Activated naive CD8-positive, alpha-beta T cell treated with anti-CD3 and anti-CD28 coated beads, Interleukin-2, amount 10 ng/mL, durations not matched to agents 7 days and 5 days (primary cell): ENCODE measurements at regions not wholly inside any gene's neighbourhood (a gene's known extent, or its start where the extent isn't known, plus 50 kb on each side); places are given as distances from the start of the nearest gene placed in this dataset.

ENCODE experiments used
- ATAC-seq: fragments of 150-1000 bp; cut with Tn5 transposase; one replicate; pipeline ENCODE4 v1.10.0; 2021; ENCODE audit warnings: low read depth, moderate library complexity
- POLR2A ChIA-PET: fragments of 350-600 bp; sonication (Branson Sonifier 250); formaldehyde crosslinking; loops from one replicate; lab custom pipeline; 2021; ENCODE audit warnings: antibody characterized with exemption; lab: Charles Lee
- DNase-seq: peaks from one replicate; pipeline ENCODE4 v3.0.0; 2021
- H3K27ac Mint-ChIP-seq: one replicate; pipeline ENCODE4 v1.8.0; 2022; ENCODE audit warnings: mild to moderate bottlenecking, mixed read lengths
- H3K27me3 Mint-ChIP-seq: one replicate; pipeline ENCODE4 v1.8.0; 2022; ENCODE audit warnings: mild to moderate bottlenecking, moderate library complexity, mixed read lengths
- H3K36me3 Mint-ChIP-seq: one replicate; pipeline ENCODE4 v1.8.0; 2021; ENCODE audit warnings: mild to moderate bottlenecking, mixed read lengths
- H3K4me1 Mint-ChIP-seq: one replicate; pipeline ENCODE4 v1.8.0; 2021; ENCODE audit warnings: mixed read lengths
- H3K4me3 Mint-ChIP-seq: one replicate; pipeline ENCODE4 v1.8.0; 2022; ENCODE audit warnings: mild to moderate bottlenecking, moderate library complexity, mixed read lengths
- H3K9me3 Mint-ChIP-seq: one replicate; pipeline ENCODE4 v1.8.0; 2021; ENCODE audit warnings: mixed read lengths

DNA sequence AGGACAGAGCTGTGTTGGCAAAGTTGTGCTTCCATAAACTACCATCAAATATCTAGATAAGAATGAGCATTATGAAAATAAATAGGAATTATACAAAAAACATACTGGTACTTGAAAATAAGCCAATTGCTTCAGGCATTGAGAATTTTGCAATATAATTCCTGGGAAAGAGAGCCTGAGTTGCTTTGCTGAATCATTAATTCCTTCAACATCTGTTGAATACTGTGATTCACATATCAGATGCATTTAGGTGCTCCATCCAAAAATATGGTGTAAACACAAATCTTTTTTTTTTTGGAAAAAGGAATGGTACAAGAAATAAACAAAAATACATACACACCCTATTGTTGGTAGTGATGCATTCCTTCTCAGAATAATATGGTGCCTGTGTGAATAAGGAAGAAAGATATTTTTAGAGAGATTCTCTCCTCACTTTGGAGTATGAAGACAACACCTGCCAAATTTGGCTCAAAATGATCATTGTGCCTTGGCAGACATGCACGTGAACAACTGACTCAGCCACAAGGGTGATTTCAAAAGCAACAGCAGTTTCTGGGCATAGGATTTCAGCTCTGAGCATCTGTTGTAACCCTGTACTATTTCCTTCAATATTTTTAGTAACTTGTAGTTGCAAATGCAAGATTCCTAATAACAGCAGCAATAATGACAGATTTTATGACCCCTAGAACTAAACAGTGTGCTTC is 96.7 kb downstream of the CAVIN4 start:
- H3K9me3 Mint-ChIP-seq = no peaks in the 10 kb centered on the region
- H3K27me3 Mint-ChIP-seq = peaks cover 20% of the 10 kb centered on the region
- H3K36me3 Mint-ChIP-seq = no peaks in the 10 kb centered on the region
- no peak overlapping the region for H3K4me3 Mint-ChIP-seq
- ATAC-seq (no peak), DNase-seq (no peak)
- POLR2A ChIA-PET = no interaction called here
- H3K4me1 Mint-ChIP-seq = no peaks in the 10 kb centered on the region
- H3K27ac Mint-ChIP-seq = no peak overlapping the region

DNA sequence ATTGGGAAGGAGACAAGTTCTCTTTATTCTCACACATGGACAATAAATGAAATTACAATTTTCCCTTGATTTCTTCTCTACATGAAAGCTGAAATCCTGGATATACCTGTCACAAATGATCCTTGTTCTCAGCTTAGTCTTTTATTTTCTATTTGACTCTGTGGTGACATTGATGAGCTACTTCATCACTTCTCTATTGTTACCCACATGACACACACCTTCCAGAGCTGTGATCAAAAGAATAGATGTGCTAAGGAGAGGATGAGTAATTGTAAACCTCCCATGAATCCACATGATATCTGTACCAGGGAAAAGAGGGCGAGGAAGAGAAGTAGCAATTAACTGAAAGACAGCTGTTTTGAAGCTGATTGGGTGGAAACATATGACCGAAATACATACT is 102.0 kb downstream of the CAVIN4 start:
- ATAC-seq = no peak
- Mint-ChIP-seq H3K4me3 (no peak overlapping the region), H3K27ac (no peak overlapping the region), H3K36me3 (no peaks in the 10 kb centered on the region), H3K27me3 (peaks cover 18% of the 10 kb centered on the region), H3K4me1 (no peaks in the 10 kb centered on the region), H3K9me3 (no peaks in the 10 kb centered on the region)
- POLR2A ChIA-PET = no interaction called here
- no peak for DNase-seq

DNA sequence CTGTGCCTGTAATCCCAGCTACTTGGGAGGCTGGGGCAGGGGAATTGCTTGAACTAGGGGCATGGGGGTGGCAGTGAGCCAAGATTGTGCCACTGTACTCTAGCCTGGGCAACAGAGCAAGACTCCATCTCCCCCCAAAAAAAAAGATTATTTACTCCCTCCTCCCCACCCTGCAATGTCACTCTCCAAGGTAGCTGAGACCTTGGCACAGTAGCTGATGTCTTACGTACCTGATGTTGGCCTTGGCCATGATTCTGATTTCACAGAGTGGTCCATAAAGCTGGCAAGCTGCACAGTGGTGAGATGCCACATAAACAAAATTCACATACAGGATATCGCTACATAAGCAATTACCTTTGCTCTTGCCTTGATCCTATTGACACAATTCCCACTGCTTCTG is 108.5 kb downstream of the CAVIN4 start:
- Mint-ChIP-seq H3K4me3 (no peak overlapping the region), H3K36me3 (no peaks in the 10 kb centered on the region), H3K4me1 (peaks cover 13% of the 10 kb centered on the region), H3K27me3 (peaks cover 15% of the 10 kb centered on the region), H3K27ac (no peak overlapping the region), H3K9me3 (no peaks in the 10 kb centered on the region)
- no peak for ATAC-seq
- DNase-seq = no peak
- POLR2A ChIA-PET = no interaction called here

DNA sequence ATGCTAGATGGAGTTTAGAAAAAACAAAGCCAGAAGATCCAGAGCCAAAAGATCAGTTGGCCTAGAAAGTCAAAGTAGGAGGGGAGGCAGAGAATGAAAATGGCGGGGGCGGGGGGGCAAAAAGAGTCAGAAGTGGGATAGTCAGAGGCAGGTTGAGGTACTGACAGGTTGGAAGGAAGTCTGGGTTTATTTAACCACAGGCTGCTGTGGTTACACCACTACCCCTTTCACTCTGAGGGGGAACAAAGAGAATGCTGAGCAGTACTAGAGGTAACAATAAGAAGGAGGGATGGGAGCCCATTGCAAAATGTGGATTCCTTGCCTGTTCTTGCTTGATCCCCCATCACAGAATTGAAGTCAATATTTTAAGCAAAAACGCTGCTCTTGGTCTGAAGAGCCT is 111.8 kb downstream of the CAVIN4 start:
- no peak overlapping the region for H3K4me3 Mint-ChIP-seq
- no peaks in the 10 kb centered on the region for H3K36me3 Mint-ChIP-seq
- peaks cover 10% of the 10 kb centered on the region for H3K27me3 Mint-ChIP-seq
- POLR2A ChIA-PET = no interaction called here
- DNase-seq (no peak), ATAC-seq (peak; percentile 82)
- peaks cover 13% of the 10 kb centered on the region for H3K4me1 Mint-ChIP-seq
- no peak overlapping the region for H3K27ac Mint-ChIP-seq
- H3K9me3 Mint-ChIP-seq = no peaks in the 10 kb centered on the region

DNA sequence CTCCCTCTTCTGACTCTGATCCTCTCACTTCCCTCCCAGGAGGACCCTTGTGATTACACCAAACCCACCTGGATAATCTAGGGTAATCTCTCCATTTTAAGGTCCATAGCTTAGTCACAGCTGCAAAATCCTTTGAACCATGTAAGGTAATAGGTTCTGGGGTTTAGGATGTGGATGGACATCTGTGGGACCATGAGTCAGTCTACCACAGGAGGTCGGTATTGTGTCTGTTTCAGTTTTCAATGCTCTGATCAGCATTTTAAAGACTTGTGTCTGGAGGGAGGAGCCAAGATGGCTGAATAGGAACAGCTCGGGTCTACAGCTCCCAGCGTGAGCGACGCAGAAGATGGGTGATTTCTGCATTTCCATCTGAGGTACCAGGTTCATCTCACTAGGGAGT is 112.6 kb downstream of the CAVIN4 start:
- POLR2A ChIA-PET = no interaction called here
- ATAC-seq = peak; percentile 42
- Mint-ChIP-seq H3K9me3 (no peaks in the 10 kb centered on the region), H3K36me3 (no peaks in the 10 kb centered on the region), H3K27me3 (peaks cover 10% of the 10 kb centered on the region), H3K4me3 (no peak overlapping the region), H3K4me1 (peaks cover 13% of the 10 kb centered on the region), H3K27ac (no peak overlapping the region)
- DNase-seq = no peak

DNA sequence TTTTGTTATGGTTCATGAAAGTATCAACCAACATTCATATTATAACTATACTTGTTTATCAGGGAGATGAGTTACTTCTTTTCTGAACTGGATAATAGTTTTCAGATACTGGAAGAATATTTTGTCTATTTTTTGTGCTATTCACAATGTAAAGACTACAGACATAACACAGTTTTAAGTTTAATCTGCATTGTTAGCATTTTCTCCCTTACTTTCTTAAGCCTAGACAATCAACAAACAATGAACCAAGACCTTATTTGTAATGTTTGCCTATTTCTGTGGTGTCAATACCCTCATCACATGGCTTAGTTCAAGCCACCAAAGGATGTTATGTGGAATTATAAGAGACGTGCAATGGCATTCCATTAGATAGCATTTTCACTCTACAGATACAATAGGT is 119.5 kb downstream of the CAVIN4 start:
- Mint-ChIP-seq H3K36me3 (no peaks in the 10 kb centered on the region), H3K27me3 (peaks cover 2% of the 10 kb centered on the region), H3K4me1 (no peaks in the 10 kb centered on the region), H3K9me3 (no peaks in the 10 kb centered on the region), H3K27ac (no peak overlapping the region), H3K4me3 (no peak overlapping the region)
- ATAC-seq = no peak
- no peak for DNase-seq
- POLR2A ChIA-PET = no interaction called here

DNA sequence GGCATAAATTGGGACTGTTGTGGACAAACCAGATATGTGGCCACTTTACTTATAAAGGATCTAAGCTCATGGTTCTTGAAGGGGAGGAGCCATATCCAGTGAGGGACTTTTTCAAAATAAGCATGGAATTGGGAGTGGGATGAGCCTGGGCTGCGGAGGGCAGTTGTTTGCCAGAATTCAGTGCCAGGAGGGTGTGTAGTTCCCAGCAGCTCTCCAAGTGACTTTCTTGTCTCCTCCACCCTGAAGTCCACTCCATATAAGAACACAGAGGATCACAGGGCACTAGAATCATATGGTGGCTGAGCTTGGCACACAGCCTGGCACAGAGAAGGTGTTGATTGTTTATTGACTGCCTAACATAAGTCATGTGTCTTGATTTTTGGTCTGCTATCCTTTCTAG is 121.1 kb downstream of the CAVIN4 start:
- peaks cover 2% of the 10 kb centered on the region for H3K27me3 Mint-ChIP-seq
- ATAC-seq = no peak
- POLR2A ChIA-PET = no interaction called here
- no peaks in the 10 kb centered on the region for H3K9me3 Mint-ChIP-seq
- no peak overlapping the region for H3K27ac Mint-ChIP-seq
- H3K4me3 Mint-ChIP-seq = no peak overlapping the region
- no peaks in the 10 kb centered on the region for H3K4me1 Mint-ChIP-seq
- H3K36me3 Mint-ChIP-seq = no peaks in the 10 kb centered on the region
- no peak for DNase-seq

DNA sequence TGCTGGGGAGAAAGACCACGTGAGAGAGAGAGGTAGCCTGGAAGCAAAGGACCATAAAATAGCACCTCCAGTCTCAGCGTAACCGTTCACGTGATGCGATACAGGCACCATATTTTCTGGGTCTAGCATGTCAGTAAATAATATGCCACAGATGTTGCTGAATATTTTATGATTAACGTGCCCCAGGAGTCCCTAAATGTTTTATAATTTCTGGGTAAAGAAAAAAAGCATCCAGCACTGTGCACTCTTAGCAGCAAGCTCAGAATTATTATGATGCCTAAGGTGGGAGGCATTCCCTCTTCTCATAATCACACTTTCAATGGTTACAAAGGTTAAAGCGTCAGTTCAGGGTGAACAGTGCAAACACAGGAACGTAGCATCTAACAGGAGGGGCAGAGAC is 121.8 kb downstream of the CAVIN4 start:
- Mint-ChIP-seq H3K36me3 (no peaks in the 10 kb centered on the region), H3K9me3 (no peaks in the 10 kb centered on the region), H3K4me3 (no peak overlapping the region), H3K4me1 (no peaks in the 10 kb centered on the region), H3K27me3 (peaks cover 2% of the 10 kb centered on the region), H3K27ac (no peak overlapping the region)
- ATAC-seq (no peak), DNase-seq (no peak)
- POLR2A ChIA-PET = no interaction called here

DNA sequence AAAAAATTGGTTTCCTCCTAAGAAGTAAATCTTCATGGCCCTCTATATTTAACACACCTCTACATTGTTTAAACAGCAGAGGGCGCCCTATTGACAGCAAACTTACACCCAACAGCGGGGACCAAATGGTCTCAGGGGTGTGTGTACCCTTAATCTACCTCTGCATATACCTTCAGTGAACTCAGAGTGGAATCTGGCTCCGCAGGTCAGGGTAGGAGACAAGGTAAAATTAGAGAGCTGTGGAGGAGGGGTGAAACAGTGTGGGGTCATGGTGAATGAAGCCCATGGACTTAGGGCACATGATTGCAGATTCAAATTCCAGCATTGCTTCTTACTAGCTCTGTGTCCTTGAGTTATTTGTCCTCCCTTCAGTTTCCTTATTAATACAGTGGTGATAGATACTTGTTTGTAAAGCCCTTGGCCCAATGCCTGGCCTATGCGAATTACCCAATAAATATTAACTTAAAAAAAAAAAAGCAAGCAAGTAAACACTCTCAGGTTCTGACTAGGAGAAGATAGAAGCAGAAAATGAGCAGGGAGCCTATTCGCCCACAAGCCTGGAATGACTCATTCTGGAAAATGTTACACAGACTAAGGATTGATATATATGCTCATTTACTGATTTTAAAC is 122.9 kb downstream of the CAVIN4 start:
- H3K4me3 Mint-ChIP-seq = no peak overlapping the region
- H3K4me1 Mint-ChIP-seq = no peaks in the 10 kb centered on the region
- H3K27ac Mint-ChIP-seq = no peak overlapping the region
- DNase-seq = no peak
- POLR2A ChIA-PET = no interaction called here
- H3K27me3 Mint-ChIP-seq = peaks cover 2% of the 10 kb centered on the region
- no peaks in the 10 kb centered on the region for H3K36me3 Mint-ChIP-seq
- no peaks in the 10 kb centered on the region for H3K9me3 Mint-ChIP-seq
- ATAC-seq = no peak

DNA sequence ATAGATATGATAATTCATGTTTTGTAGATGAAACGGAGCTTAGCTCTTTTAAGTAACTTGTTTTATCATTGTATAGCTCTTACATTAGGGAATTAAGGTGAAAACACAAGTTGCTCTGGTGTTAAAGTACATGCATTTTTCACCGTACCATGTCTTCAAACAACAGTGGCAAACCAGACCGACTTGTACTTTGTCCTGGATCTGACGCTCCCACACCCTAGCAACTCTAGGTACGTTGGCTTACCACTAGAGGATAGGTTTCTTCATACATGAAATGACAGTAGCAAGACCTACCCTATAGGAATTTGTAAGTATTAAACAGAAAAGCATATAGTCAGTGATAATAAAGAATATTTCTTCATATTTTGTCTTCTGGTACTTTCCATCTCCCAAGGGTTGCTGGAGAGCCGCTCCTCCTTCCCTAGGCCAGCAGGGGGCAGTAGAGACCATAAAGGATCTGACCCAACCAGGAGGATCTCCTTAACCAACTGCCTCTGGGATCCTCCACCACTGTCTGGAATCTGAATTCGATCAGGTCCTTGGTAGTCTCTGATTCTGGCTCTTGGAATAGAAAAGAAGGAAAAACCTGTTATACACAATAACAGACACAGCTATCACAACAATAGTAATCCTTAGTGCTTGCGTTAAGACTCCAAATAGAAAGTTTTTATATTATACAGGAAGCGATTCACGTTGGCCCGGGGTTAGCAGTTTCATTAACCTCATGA is 136.7 kb downstream of the CAVIN4 start:
- Mint-ChIP-seq H3K9me3 (peaks cover 1% of the 10 kb centered on the region), H3K4me3 (no peak overlapping the region), H3K27ac (no peak overlapping the region), H3K36me3 (no peaks in the 10 kb centered on the region), H3K27me3 (peaks cover 2% of the 10 kb centered on the region), H3K4me1 (no peaks in the 10 kb centered on the region)
- ATAC-seq (no peak), DNase-seq (no peak)
- POLR2A ChIA-PET = no interaction called here

DNA sequence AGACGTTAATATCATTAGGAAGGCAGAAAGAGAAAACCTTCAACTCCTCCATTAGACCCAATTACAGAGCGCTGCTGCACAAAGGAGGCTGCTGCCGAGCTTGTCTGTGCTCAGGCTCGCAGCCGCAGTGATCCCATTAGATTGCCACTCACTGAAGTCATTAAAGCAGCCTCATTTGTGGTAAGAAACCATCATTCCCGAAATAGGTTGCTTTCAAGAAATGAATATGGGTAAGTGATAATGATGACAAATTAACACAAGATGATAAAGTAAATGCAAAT is 137.2 kb downstream of the CAVIN4 start:
- H3K27me3 Mint-ChIP-seq = peaks cover 2% of the 10 kb centered on the region
- no peak overlapping the region for H3K27ac Mint-ChIP-seq
- ATAC-seq (no peak), DNase-seq (no peak)
- no peaks in the 10 kb centered on the region for H3K4me1 Mint-ChIP-seq
- H3K9me3 Mint-ChIP-seq = peaks cover 1% of the 10 kb centered on the region
- no peaks in the 10 kb centered on the region for H3K36me3 Mint-ChIP-seq
- POLR2A ChIA-PET = no interaction called here
- H3K4me3 Mint-ChIP-seq = no peak overlapping the region

DNA sequence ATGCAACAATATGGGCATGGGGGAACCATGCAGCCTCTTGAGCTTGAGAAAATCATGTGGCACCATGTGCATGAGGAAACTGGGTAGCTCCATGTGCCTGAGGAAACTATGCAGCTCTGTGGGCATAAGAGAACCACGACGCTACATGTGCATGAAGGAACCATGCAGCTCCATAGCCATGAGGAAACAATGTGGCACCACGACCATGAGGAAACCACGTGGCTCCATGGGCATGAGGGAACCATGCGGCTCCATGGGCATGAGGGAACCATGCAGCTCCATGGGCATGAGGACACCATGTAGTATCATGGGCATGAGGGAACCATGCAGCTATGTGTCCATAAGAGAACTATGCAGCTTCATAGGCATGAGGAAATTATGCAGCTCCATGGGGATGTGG is 140.8 kb downstream of the CAVIN4 start:
- no peaks in the 10 kb centered on the region for H3K36me3 Mint-ChIP-seq
- no peak overlapping the region for H3K4me3 Mint-ChIP-seq
- POLR2A ChIA-PET = no interaction called here
- no peak for DNase-seq
- no peaks in the 10 kb centered on the region for H3K4me1 Mint-ChIP-seq
- no peak for ATAC-seq
- no peaks in the 10 kb centered on the region for H3K9me3 Mint-ChIP-seq
- H3K27ac Mint-ChIP-seq = no peak overlapping the region
- peaks cover 2% of the 10 kb centered on the region for H3K27me3 Mint-ChIP-seq

DNA sequence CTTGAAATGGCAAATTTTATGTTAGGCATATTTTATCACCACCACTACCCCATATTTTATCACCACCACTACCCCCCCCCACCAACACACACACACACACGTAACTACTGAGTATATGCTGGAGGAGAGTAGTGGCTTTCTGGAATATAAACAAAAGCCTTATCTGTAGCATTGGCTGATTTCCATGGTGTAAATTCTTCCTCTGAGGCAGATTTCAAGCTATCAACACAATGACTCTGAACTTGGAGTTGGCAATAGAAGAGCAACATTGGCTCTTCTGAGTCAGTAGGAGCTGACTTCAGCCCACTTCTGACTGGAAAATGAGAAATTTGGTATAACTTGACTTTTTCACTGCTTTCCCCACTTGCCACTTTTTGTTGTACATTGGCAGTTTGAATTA is 143.0 kb downstream of the CAVIN4 start:
- no peaks in the 10 kb centered on the region for H3K4me1 Mint-ChIP-seq
- POLR2A ChIA-PET = no interaction called here
- H3K36me3 Mint-ChIP-seq = no peaks in the 10 kb centered on the region
- H3K27ac Mint-ChIP-seq = no peak overlapping the region
- DNase-seq = no peak
- no peak overlapping the region for H3K4me3 Mint-ChIP-seq
- ATAC-seq = no peak
- no peaks in the 10 kb centered on the region for H3K9me3 Mint-ChIP-seq
- H3K27me3 Mint-ChIP-seq = no peaks in the 10 kb centered on the region

DNA sequence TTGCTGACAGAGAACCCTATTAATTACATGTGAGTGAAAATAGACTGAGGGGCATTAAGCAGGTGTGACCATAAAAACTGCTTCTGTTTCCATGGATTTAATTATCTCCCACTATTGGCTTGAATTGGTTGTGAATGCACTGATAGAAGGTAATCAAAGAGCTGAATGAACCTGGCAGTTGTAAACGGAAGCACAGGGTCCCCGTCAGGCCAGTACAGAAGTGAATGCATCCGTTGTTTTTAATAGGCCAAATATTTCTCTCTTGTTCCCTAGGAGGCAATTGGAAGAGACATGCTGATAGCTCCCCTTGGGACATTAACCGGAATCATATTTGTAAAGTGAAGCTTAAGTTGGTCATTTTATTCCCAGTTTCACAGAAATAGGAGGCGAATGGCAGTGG is 147.0 kb downstream of the CAVIN4 start:
- no peak for ATAC-seq
- Mint-ChIP-seq H3K4me3 (no peak overlapping the region), H3K9me3 (no peaks in the 10 kb centered on the region), H3K4me1 (no peaks in the 10 kb centered on the region), H3K27ac (no peak overlapping the region), H3K27me3 (no peaks in the 10 kb centered on the region), H3K36me3 (no peaks in the 10 kb centered on the region)
- POLR2A ChIA-PET = no interaction called here
- no peak for DNase-seq
